ENCODE measurements at regions not wholly inside any gene's neighbourhood (a gene's known extent, or its start where the extent isn't known, plus 50 kb on each side); places are given as distances from the start of the nearest gene placed in this dataset.

- TF ChIP-seq CTCF (IDR thresholded peaks at IDR 0.05), result no peak
- Histone ChIP-seq H3K4me1 (no peaks in the 10 kb centered on the region), H3K4me3 (no peak overlapping the region), H3K36me3 (ENCODE audit: insufficient read depth in 1 of 2, low read depth in 1 of 2) (no peaks in the 10 kb centered on the region), H3K27me3 (ENCODE audit: insufficient read depth in 3 of 3, low read length in 2 of 3) (peaks cover 0 to 4% (median 0%) of the 10 kb centered on the region in 3 donors), H3K9me3 (no peaks in the 10 kb centered on the region), H3K27ac (no peak overlapping the region)
- intact Hi-C loops (cut with DNase I), result no loop called here
- ATAC-seq (peak in 1 of 4 donors; percentile 17), DNase-seq (no peak)
- WGBS, 3 donors, result 34 to 56% (median 46%) methylated on average over 3 of the region's 3 CpGs
Measured at GRCh38 chr5:86977190-86977589, 290.5 kb upstream of the RASA1 start.

GRCh38 chr5:86977808-86978207 is 289.9 kb upstream of the RASA1 start:
- Histone ChIP-seq H3K4me3 (no peak overlapping the region), H3K27ac (no peak overlapping the region), H3K36me3 (ENCODE audit: insufficient read depth in 1 of 2, low read depth in 1 of 2) (no peaks in the 10 kb centered on the region), H3K27me3 (ENCODE audit: insufficient read depth in 3 of 3, low read length in 2 of 3) (peaks cover 0 to 4% (median 0%) of the 10 kb centered on the region in 3 donors), H3K9me3 (no peaks in the 10 kb centered on the region), H3K4me1 (no peaks in the 10 kb centered on the region)
- TF ChIP-seq CTCF (IDR thresholded peaks at IDR 0.05), result no peak
- intact Hi-C loops (cut with DNase I), result no loop called here
- 75 to 89% (median 88%) methylated on average over 5 of the region's 5 CpGs for WGBS, 3 donors
- DNase-seq (no peak), ATAC-seq (no peak)

GRCh38 chr5:86979811-86980411 is 287.8 kb upstream of the RASA1 start:
- no peak for TF ChIP-seq CTCF (IDR thresholded peaks at IDR 0.05)
- peak in 2 of 4 donors; percentile 40 to 56 for ATAC-seq
- H3K9me3 ChIP-seq, result no peaks in the 10 kb centered on the region
- no peaks in the 10 kb centered on the region for H3K4me1 ChIP-seq
- no peak for DNase-seq
- intact Hi-C loops (cut with DNase I), result no loop called here
- no peak overlapping the region for H3K27ac ChIP-seq
- no peaks in the 10 kb centered on the region for H3K36me3 ChIP-seq (ENCODE audit: insufficient read depth in 1 of 2, low read depth in 1 of 2)
- H3K27me3 ChIP-seq (ENCODE audit: insufficient read depth in 3 of 3, low read length in 2 of 3), result peaks cover 0 to 4% (median 0%) of the 10 kb centered on the region in 3 donors
- no peak overlapping the region for H3K4me3 ChIP-seq
- 73 to 78% (median 76%) methylated on average over 8 of the region's 8 CpGs for WGBS, 3 donors

- ATAC-seq (no peak), DNase-seq (no peak)
- intact Hi-C loops (cut with DNase I), result no loop called here
- H3K27me3 ChIP-seq (ENCODE audit: insufficient read depth in 3 of 3, low read length in 2 of 3), result no peaks in the 10 kb centered on the region
- H3K4me3 ChIP-seq, result no peak overlapping the region
- no peaks in the 10 kb centered on the region for H3K36me3 ChIP-seq (ENCODE audit: insufficient read depth in 1 of 2, low read depth in 1 of 2)
- no peaks in the 10 kb centered on the region for H3K4me1 ChIP-seq
- H3K9me3 ChIP-seq, result no peaks in the 10 kb centered on the region
- no peak for TF ChIP-seq CTCF (IDR thresholded peaks at IDR 0.05)
- no peak overlapping the region for H3K27ac ChIP-seq
Measured at GRCh38 chr5:86981898-86982297, 285.8 kb upstream of the RASA1 start.

GRCh38 chr5:86983208-86983607 is 284.5 kb upstream of the RASA1 start:
- WGBS, 3 donors, result 74 to 77% (median 76%) methylated on average over 1 of the region's 1 CpG
- TF ChIP-seq CTCF (IDR thresholded peaks at IDR 0.05), result no peak

More at GRCh38 chr5:86983208-86983607, 284.5 kb upstream of the RASA1 start:
- ATAC-seq (no peak), DNase-seq (no peak)
- Histone ChIP-seq H3K4me3 (no peak overlapping the region), H3K9me3 (no peaks in the 10 kb centered on the region), H3K27me3 (ENCODE audit: insufficient read depth in 3 of 3, low read length in 2 of 3) (no peaks in the 10 kb centered on the region), H3K27ac (no peak overlapping the region), H3K4me1 (no peaks in the 10 kb centered on the region), H3K36me3 (ENCODE audit: insufficient read depth in 1 of 2, low read depth in 1 of 2) (no peaks in the 10 kb centered on the region)
- intact Hi-C loops (cut with DNase I), result no loop called here
